CD4-positive, alpha-beta T cell treated with Interleukin-15 for 4 hours (primary cell): ENCODE measurements at regions not wholly inside any gene's neighbourhood (a gene's known extent, or its start where the extent isn't known, plus 50 kb on each side); places are given as distances from the start of the nearest gene placed in this dataset.

Experiments
- DNase-seq: peaks from one replicate; pipeline ENCODE4 v3.0.0-alpha.2; 2020; ENCODE audit warnings: low spot score

GRCh38 chr7:33852838-33853237 lies 52.5 kb upstream of the BMPER start:
- DNase-seq, result no peak

- DNase-seq, result no peak
These were observed 51.8 kb upstream of the BMPER start for GRCh38 chr7:33853361-33854062.

GRCh38 chr7:33854178-33854577 lies 51.2 kb upstream of the BMPER start:
- no peak for DNase-seq

GRCh38 chr7:33854801-33855350 lies 50.5 kb upstream of the BMPER start:
- no peak for DNase-seq
